DOHH2 (cell line): ENCODE measurements at regions not wholly inside any gene's neighbourhood (a gene's known extent, or its start where the extent isn't known, plus 50 kb on each side); places are given as distances from the start of the nearest gene placed in this dataset.

Source experiments
- H3F3A ChIP-seq: fragments of 200-600 bp; sonication (generic), shearing (Covaris generic); 2 replicates; pipeline ENCODE4 v1.6.0; 2016; ENCODE audit warnings: antibody characterized with exemption, mild to moderate bottlenecking; ENCODE audit not compliant: control insufficient read depth, insufficient read depth
- H3K27ac ChIP-seq: fragments of 200-600 bp; sonication (generic); 2 replicates; pipeline ENCODE4 v1.5.1; 2014; ENCODE audit warnings: low read depth, mild to moderate bottlenecking, low read length, moderate library complexity
- H3K27me3 ChIP-seq: fragments of 200-600 bp; sonication (generic); 2 replicates; pipeline ENCODE4 v1.6.1; 2014; ENCODE audit warnings: mild to moderate bottlenecking, low read length, mixed read lengths; ENCODE audit not compliant: control insufficient read depth
- H3K36me3 ChIP-seq: fragments of 200-600 bp; sonication (generic); 2 replicates; pipeline ENCODE4 v1.6.1; 2014; ENCODE audit warnings: mild to moderate bottlenecking, low read length, moderate library complexity, mixed read lengths; ENCODE audit not compliant: control insufficient read depth
- H3K4me1 ChIP-seq: fragments of 200-600 bp; sonication (generic); 2 replicates; pipeline ENCODE4 v1.6.1; 2014; ENCODE audit warnings: mild to moderate bottlenecking, low read length, mixed read lengths; ENCODE audit not compliant: control insufficient read depth
- H3K4me2 ChIP-seq: fragments of 200-600 bp; sonication (generic); 2 replicates; pipeline ENCODE4 v1.6.0; 2014; ENCODE audit warnings: mild to moderate bottlenecking, low read length, moderate library complexity
- H3K4me3 ChIP-seq: fragments of 200-600 bp; sonication (generic); 2 replicates; pipeline ENCODE4 v1.5.1; 2014; ENCODE audit warnings: mild to moderate bottlenecking, low read length, mixed read lengths
- H3K79me2 ChIP-seq: fragments of 200-600 bp; sonication (generic); 2 replicates; pipeline ENCODE4 v1.6.1; 2014; ENCODE audit warnings: mild to moderate bottlenecking, low read length, mixed read lengths; ENCODE audit not compliant: control insufficient read depth
- H3K9me2 ChIP-seq: fragments of 200-600 bp; sonication (generic); replicated peaks from 2 replicates; pipeline ENCODE4 v1.6.1; 2014; ENCODE audit warnings: mild to moderate bottlenecking, low read length, mixed read lengths; ENCODE audit not compliant: control insufficient read depth
- H3K9me3 ChIP-seq: fragments of 200-600 bp; sonication (generic); 2 replicates; pipeline ENCODE4 v1.6.1; 2014; ENCODE audit warnings: antibody characterized with exemption, low read length, mixed read lengths; ENCODE audit not compliant: control insufficient read depth, insufficient read depth
- H4K20me1 ChIP-seq: fragments of 200-600 bp; sonication (generic); 2 replicates; pipeline ENCODE4 v1.6.0; 2014; ENCODE audit warnings: low read depth, mild to moderate bottlenecking, antibody characterized with exemption, low read length, moderate library complexity; ENCODE audit not compliant: control insufficient read depth, insufficient read depth
- CTCF ChIP-seq: fragments of 200-600 bp; sonication (generic); IDR thresholded peaks from one replicate; pipeline ENCODE4 v1.5.1; 2014; ENCODE audit warnings: antibody characterized with exemption, mild to moderate bottlenecking, low read depth, low read length; ENCODE audit not compliant: poor library complexity, severe bottlenecking
- EZH2phosphoT487 ChIP-seq: fragments of 200-600 bp; sonication (generic); IDR thresholded peaks from 2 replicates; pipeline ENCODE4 v1.6.1; 2017; ENCODE audit warnings: borderline replicate concordance, mild to moderate bottlenecking, antibody characterized with exemption, low read length, moderate library complexity, mixed read lengths

- no peak overlapping the region for H3K4me3 ChIP-seq
- no peaks in the 10 kb centered on the region for H3K79me2 ChIP-seq
- H3K4me1 ChIP-seq = no peaks in the 10 kb centered on the region
- no peaks in the 10 kb centered on the region for H3K9me2 ChIP-seq
- H4K20me1 ChIP-seq = no peaks in the 10 kb centered on the region
- H3K9me3 ChIP-seq = no peaks in the 10 kb centered on the region
- no peaks in the 10 kb centered on the region for H3K36me3 ChIP-seq
- H3F3A ChIP-seq = no peaks in the 10 kb centered on the region
- no peaks in the 10 kb centered on the region for H3K27me3 ChIP-seq
- H3K4me2 ChIP-seq = no peak overlapping the region
- TF ChIP-seq CTCF (no peak), EZH2phosphoT487 (no peak)
- no peak overlapping the region for H3K27ac ChIP-seq
Measured at GRCh38 chr12:125871811-125872594, 806.8 kb downstream of the AACS start.

GRCh38 chr12:125873016-125873415 lies 807.8 kb downstream of the AACS start:
- Histone ChIP-seq H3F3A (no peaks in the 10 kb centered on the region), H3K27me3 (no peaks in the 10 kb centered on the region), H3K36me3 (no peaks in the 10 kb centered on the region), H3K27ac (no peak overlapping the region), H3K9me3 (no peaks in the 10 kb centered on the region), H3K4me2 (no peak overlapping the region), H3K4me1 (no peaks in the 10 kb centered on the region), H4K20me1 (no peaks in the 10 kb centered on the region), H3K4me3 (no peak overlapping the region), H3K9me2 (no peaks in the 10 kb centered on the region), H3K79me2 (no peaks in the 10 kb centered on the region)
- TF ChIP-seq EZH2phosphoT487 = no peak
- TF ChIP-seq CTCF = no peak

GRCh38 chr12:125878483-125878882 lies 813.2 kb downstream of the AACS start:
- TF ChIP-seq EZH2phosphoT487 (no peak), CTCF (no peak)
- Histone ChIP-seq H3K4me1 (no peaks in the 10 kb centered on the region), H3K4me3 (no peak overlapping the region), H3K9me2 (no peaks in the 10 kb centered on the region), H3K79me2 (no peaks in the 10 kb centered on the region), H4K20me1 (no peaks in the 10 kb centered on the region), H3K9me3 (no peaks in the 10 kb centered on the region), H3K36me3 (no peaks in the 10 kb centered on the region), H3K4me2 (no peak overlapping the region), H3F3A (no peaks in the 10 kb centered on the region), H3K27ac (no peak overlapping the region), H3K27me3 (no peaks in the 10 kb centered on the region)
